Caco-2 (cell line): ENCODE measurements at regions not wholly inside any gene's neighbourhood (a gene's known extent, or its start where the extent isn't known, plus 50 kb on each side); places are given as distances from the start of the nearest gene placed in this dataset.

Source experiments
- BruUV-seq: library from RNA; stranded (reverse); fragments of 400-500 nt; replicated peaks from 2 replicates; lab custom pipeline; 2021; lab: Mats Ljungman, UMichigan
- CTCF ChIA-PET: fragments of 300-600 bp; sonication (Branson Sonifier 250); formaldehyde crosslinking; loops from one replicate; lab custom pipeline; 2022; ENCODE audit warnings: antibody characterized with exemption; lab: Charles Lee
- POLR2A ChIA-PET: fragments of 300-600 bp; sonication (Branson Sonifier 250); formaldehyde crosslinking; loops from one replicate; lab custom pipeline; 2022; ENCODE audit warnings: antibody characterized with exemption; lab: Charles Lee
- DNase-seq, 2 experiments: peaks; one replicate each; pipeline versions ENCODE4 v3.0.0 to v3.0.0-alpha.2; 2020 to 2022
- H3K27me3 ChIP-seq: replicated peaks from 2 replicates; pipeline ENCODE4 v1.6.0; 2011; ENCODE audit warnings: low read length; ENCODE audit not compliant: control insufficient read depth, insufficient read depth
- H3K36me3 ChIP-seq: 2 replicates; pipeline ENCODE4 v1.5.1; 2011; ENCODE audit warnings: low read length; ENCODE audit not compliant: control insufficient read depth, insufficient read depth
- H3K4me1 ChIP-seq: fragments of 250-450 bp; sonication (Bioruptor Pico); 2 replicates; pipeline ENCODE4 v1.5.1; 2020; ENCODE audit warnings: mild to moderate bottlenecking
- H3K4me3 ChIP-seq: 2 replicates; pipeline ENCODE4 v1.5.1; 2011; ENCODE audit warnings: low read depth, mild to moderate bottlenecking, control low read depth, low read length
- H3K9me3 ChIP-seq: fragments of 250-450 bp; sonication (Bioruptor Pico); 2 replicates; pipeline ENCODE4 v1.5.1; 2020; ENCODE audit warnings: mild to moderate bottlenecking, moderate library complexity
- H3K27ac Mint-ChIP-seq: one replicate; pipeline ENCODE4 v1.8.0; 2022; ENCODE audit warnings: mixed read lengths; ENCODE audit not compliant: unreplicated experiment
- H3K27me3 Mint-ChIP-seq: one replicate; pipeline ENCODE4 v1.8.0; 2022; ENCODE audit warnings: mixed read lengths; ENCODE audit not compliant: insufficient read depth, unreplicated experiment
- H3K36me3 Mint-ChIP-seq: one replicate; pipeline ENCODE4 v1.8.0; 2022; ENCODE audit warnings: mild to moderate bottlenecking, mixed read lengths; ENCODE audit not compliant: insufficient read depth, unreplicated experiment
- H3K4me1 Mint-ChIP-seq: one replicate; pipeline ENCODE4 v1.8.0; 2022; ENCODE audit warnings: low read depth, mixed read lengths; ENCODE audit not compliant: unreplicated experiment
- H3K4me3 Mint-ChIP-seq: one replicate; pipeline ENCODE4 v1.8.0; 2022; ENCODE audit warnings: mild to moderate bottlenecking, moderate library complexity, mixed read lengths; ENCODE audit not compliant: unreplicated experiment
- H3K9me3 Mint-ChIP-seq: one replicate; pipeline ENCODE4 v1.8.0; 2022; ENCODE audit warnings: mixed read lengths; ENCODE audit not compliant: unreplicated experiment
- CTCF ChIP-seq, 2 experiments: fragments of 200-600 bp in 1 of 2; IDR thresholded peaks; 1 replicate in 1 of 2; 2 replicates in 1 of 2; pipeline versions ENCODE4 v1.5.1 to v1.8.0; 2011 to 2022; ENCODE audit warnings: antibody characterized with exemption in 1 of 2, control low read depth in 1 of 2, inconsistent platforms in 1 of 2, low read depth in 1 of 2, low read length in 1 of 2, mild to moderate bottlenecking in 1 of 2, moderate library complexity in 1 of 2; ENCODE audit not compliant: insufficient read depth in 1 of 2, severe bottlenecking in 1 of 2, unreplicated experiment in 1 of 2
- intact Hi-C: fragments of 100-400 bp; cut with micrococcal nuclease; formaldehyde crosslinking; loops from one replicate; pipeline ENCODE4 v1.10.0; 2022; ENCODE audit not compliant: unreplicated experiment

GRCh38 chr4:164701665-164702064, 52.3 kb upstream of the SMIM31 start:
- Histone ChIP-seq H3K36me3 (no peaks in the 10 kb centered on the region), H3K4me1 (no peaks in the 10 kb centered on the region), H3K27me3 (no peaks in the 10 kb centered on the region; the same call in 1 of the 2 replicates), H3K4me3 (no peak overlapping the region), H3K9me3 (no peaks in the 10 kb centered on the region)
- Mint-ChIP-seq H3K4me3 (no peak overlapping the region), H3K4me1 (no peaks in the 10 kb centered on the region), H3K36me3 (no peaks in the 10 kb centered on the region), H3K9me3 (no peaks in the 10 kb centered on the region), H3K27ac (no peak overlapping the region), H3K27me3 (peaks cover 7% of the 10 kb centered on the region)
- intact Hi-C loops: no loop called here
- no peak for TF ChIP-seq CTCF (IDR thresholded peaks at IDR 0.05; ENCODE audit: insufficient read depth in 1 of 2, low read depth in 1 of 2, low read length in 1 of 2, severe bottlenecking in 1 of 2, unreplicated experiment in 1 of 2)
- BruUV-seq: no TSS peak
- ChIA-PET POLR2A (no interaction called here), CTCF (no interaction called here)
- no peak for DNase-seq
